ENCODE measurements at regions not wholly inside any gene's neighbourhood (a gene's known extent, or its start where the extent isn't known, plus 50 kb on each side); places are given as distances from the start of the nearest gene placed in this dataset.

DNA sequence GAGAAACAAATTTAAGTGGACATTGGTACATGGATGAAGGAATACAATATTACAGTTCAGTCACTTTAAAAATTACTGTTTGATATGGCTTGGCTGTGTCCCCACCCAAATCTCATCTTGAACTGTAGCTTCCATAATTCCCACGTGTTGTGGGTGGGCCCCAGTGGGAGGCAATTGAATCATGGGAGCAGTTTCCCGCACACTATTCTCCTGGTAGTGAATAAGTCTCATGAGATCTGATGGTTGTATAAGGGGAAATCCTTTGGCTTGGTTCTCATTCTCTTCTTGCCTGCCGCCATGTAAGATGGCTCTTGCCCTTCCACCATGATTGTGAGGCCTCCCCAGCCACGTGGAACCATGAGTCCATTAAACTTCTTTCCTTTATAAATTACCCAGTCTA lies 804.2 kb upstream of the FRG1 start:
- no CpG with 5 or more reads among the region's 4 CpGs for WGBS, 2 experiments (ENCODE audit: extremely low coverage in 2 of 2, insufficient read length in 1 of 2)
- no peak overlapping the region for H3K56ac ChIP-seq (ENCODE audit: extremely low read depth, insufficient read depth, low read length)
- no peak overlapping the region for H2AFZ ChIP-seq (replicated peaks; ENCODE audit: low read length, poor library complexity)
- in situ Hi-C loops (cut with MboI; ENCODE audit: low sequenced_read_pairs): no loop called here
- no peak for TF ChIP-seq RFX5 (IDR thresholded peaks at IDR 0.05; ENCODE audit: low read depth, low read length)
- no peak for TF ChIP-seq MXI1 (IDR thresholded peaks at IDR 0.05; ENCODE audit: borderline replicate concordance, low read depth, low read length)
- TF ChIP-seq, protein P1, sequence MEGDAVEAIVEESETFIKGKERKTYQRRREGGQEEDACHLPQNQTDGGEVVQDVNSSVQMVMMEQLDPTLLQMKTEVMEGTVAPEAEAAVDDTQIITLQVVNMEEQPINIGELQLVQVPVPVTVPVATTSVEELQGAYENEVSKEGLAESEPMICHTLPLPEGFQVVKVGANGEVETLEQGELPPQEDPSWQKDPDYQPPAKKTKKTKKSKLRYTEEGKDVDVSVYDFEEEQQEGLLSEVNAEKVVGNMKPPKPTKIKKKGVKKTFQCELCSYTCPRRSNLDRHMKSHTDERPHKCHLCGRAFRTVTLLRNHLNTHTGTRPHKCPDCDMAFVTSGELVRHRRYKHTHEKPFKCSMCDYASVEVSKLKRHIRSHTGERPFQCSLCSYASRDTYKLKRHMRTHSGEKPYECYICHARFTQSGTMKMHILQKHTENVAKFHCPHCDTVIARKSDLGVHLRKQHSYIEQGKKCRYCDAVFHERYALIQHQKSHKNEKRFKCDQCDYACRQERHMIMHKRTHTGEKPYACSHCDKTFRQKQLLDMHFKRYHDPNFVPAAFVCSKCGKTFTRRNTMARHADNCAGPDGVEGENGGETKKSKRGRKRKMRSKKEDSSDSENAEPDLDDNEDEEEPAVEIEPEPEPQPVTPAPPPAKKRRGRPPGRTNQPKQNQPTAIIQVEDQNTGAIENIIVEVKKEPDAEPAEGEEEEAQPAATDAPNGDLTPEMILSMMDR (conservative IDR thresholded peaks at IDR 0.05; ENCODE audit: low read depth, low read length): no peak
- no peak for TF ChIP-seq CHD1 (IDR thresholded peaks at IDR 0.05; ENCODE audit: low read depth, low read length)
- TF ChIP-seq CEBPB (IDR thresholded peaks at IDR 0.05; ENCODE audit: low read depth, low read length): no peak
- no peak for TF ChIP-seq SMC3 (IDR thresholded peaks at IDR 0.05; ENCODE audit: low read depth, low read length)
- TF ChIP-seq RCOR1 (IDR thresholded peaks at IDR 0.05; ENCODE audit: insufficient replicate concordance, low read length): no peak
- TF ChIP-seq, protein P2, sequence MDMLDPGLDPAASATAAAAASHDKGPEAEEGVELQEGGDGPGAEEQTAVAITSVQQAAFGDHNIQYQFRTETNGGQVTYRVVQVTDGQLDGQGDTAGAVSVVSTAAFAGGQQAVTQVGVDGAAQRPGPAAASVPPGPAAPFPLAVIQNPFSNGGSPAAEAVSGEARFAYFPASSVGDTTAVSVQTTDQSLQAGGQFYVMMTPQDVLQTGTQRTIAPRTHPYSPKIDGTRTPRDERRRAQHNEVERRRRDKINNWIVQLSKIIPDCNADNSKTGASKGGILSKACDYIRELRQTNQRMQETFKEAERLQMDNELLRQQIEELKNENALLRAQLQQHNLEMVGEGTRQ (IDR thresholded peaks at IDR 0.05; ENCODE audit: low read depth, low read length): no peak
- no peak for TF ChIP-seq RAD21 (IDR thresholded peaks at IDR 0.05; ENCODE audit: low read length)
- TF ChIP-seq MAFK (IDR thresholded peaks at IDR 0.05; ENCODE audit: low read depth, low read length): no peak
- no peak for TF ChIP-seq MAZ (IDR thresholded peaks at IDR 0.05; ENCODE audit: borderline replicate concordance, low read depth, low read length)
- TF ChIP-seq BHLHE40 (IDR thresholded peaks at IDR 0.05; ENCODE audit: low read depth, low read length): no peak
- no peak for TF ChIP-seq POLR2A (IDR thresholded peaks at IDR 0.05; ENCODE audit: low read depth, low read length)
- TF ChIP-seq, protein P3, sequence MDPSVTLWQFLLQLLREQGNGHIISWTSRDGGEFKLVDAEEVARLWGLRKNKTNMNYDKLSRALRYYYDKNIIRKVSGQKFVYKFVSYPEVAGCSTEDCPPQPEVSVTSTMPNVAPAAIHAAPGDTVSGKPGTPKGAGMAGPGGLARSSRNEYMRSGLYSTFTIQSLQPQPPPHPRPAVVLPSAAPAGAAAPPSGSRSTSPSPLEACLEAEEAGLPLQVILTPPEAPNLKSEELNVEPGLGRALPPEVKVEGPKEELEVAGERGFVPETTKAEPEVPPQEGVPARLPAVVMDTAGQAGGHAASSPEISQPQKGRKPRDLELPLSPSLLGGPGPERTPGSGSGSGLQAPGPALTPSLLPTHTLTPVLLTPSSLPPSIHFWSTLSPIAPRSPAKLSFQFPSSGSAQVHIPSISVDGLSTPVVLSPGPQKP (IDR thresholded peaks at IDR 0.05; ENCODE audit: borderline replicate concordance, low read depth, low read length): no peak
- no peak for TF ChIP-seq FOS (IDR thresholded peaks at IDR 0.05; ENCODE audit: low read depth, low read length)
- no peak for TF ChIP-seq NFE2L2 (IDR thresholded peaks at IDR 0.05; ENCODE audit: low read depth, low read length)
- H3K9ac ChIP-seq (ENCODE audit: low read depth, low read length): no peak overlapping the region
- no peak overlapping the region for H4K91ac ChIP-seq (ENCODE audit: insufficient read depth, low read depth, low read length)
- no peak overlapping the region for H2AK5ac ChIP-seq (ENCODE audit: low read depth, low read length)
- H3K4me1 ChIP-seq (ENCODE audit: control insufficient read depth, insufficient read depth, low read length): no peaks in the 10 kb centered on the region
- ChIA-PET CTCF (no interaction called here), POLR2A (ENCODE audit: unreplicated experiment) (no interaction called here)
- no peak overlapping the region for H4K8ac ChIP-seq (ENCODE audit: low read depth in 2 of 2, low read length in 2 of 2)
- H2BK5ac ChIP-seq (ENCODE audit: low read depth, low read length, poor library complexity, severe bottlenecking): no peak overlapping the region
- H4K20me1 ChIP-seq (ENCODE audit: insufficient read depth, low read length): no peaks in the 10 kb centered on the region
- H2AK9ac ChIP-seq (replicated peaks; ENCODE audit: low read depth, low read length, poor library complexity): no peak overlapping the region
- no peak overlapping the region for H2BK120ac ChIP-seq (ENCODE audit: low read depth, low read length)
- DNase-seq: no peak
- no peaks in the 10 kb centered on the region for H3K9me3 ChIP-seq (ENCODE audit: control insufficient read depth, insufficient read depth, low read length)
- no peak overlapping the region for H3K4ac ChIP-seq (ENCODE audit: low read depth, low read length)
- no peak overlapping the region for H4K5ac ChIP-seq (ENCODE audit: low read depth, low read length)
- no peaks in the 10 kb centered on the region for H3K36me3 ChIP-seq (ENCODE audit: control insufficient read depth, insufficient read depth, low read length)
- no peak overlapping the region for H3K14ac ChIP-seq (replicated peaks; ENCODE audit: low read depth, low read length)
- H2BK20ac ChIP-seq (ENCODE audit: low read depth, low read length): no peak overlapping the region
- no peak for ATAC-seq (ENCODE audit: low read depth)
- H3K27ac ChIP-seq (ENCODE audit: insufficient read depth, low read length): no peak overlapping the region
- H3K27me3 ChIP-seq (ENCODE audit: control insufficient read depth, insufficient read depth, low read length): no peaks in the 10 kb centered on the region
- dilution Hi-C loops (cut with HindIII; ENCODE audit: low sequenced_read_pairs, unreplicated experiment): no loop called here
- H3K4me2 ChIP-seq (ENCODE audit: low read depth, low read length): no peak overlapping the region
- H3K79me1 ChIP-seq (ENCODE audit: low read depth in 1 of 2, low read length in 2 of 2): no peaks in the 10 kb centered on the region
- no peak overlapping the region for H2BK15ac ChIP-seq (ENCODE audit: low read depth, low read length)
- H3K23ac ChIP-seq (ENCODE audit: low read depth, low read length): no peak overlapping the region
- peaks cover 3% of the 10 kb centered on the region; the same call in 1 of the 2 replicates for H3K9me1 ChIP-seq (ENCODE audit: insufficient read depth, low read length)
- no TSS peak for BruUV-seq (replicated peaks)
- intact Hi-C loops (cut with micrococcal nuclease): no loop called here
- no peak overlapping the region for H3K18ac ChIP-seq (ENCODE audit: low read depth, low read length)
- no peak overlapping the region for H3K4me3 ChIP-seq (ENCODE audit: insufficient read depth, low read depth, low read length)

All from IMR-90 (cell line).